ENCODE measurements at regions not wholly inside any gene's neighbourhood (a gene's known extent, or its start where the extent isn't known, plus 50 kb on each side); places are given as distances from the start of the nearest gene placed in this dataset.

DNA sequence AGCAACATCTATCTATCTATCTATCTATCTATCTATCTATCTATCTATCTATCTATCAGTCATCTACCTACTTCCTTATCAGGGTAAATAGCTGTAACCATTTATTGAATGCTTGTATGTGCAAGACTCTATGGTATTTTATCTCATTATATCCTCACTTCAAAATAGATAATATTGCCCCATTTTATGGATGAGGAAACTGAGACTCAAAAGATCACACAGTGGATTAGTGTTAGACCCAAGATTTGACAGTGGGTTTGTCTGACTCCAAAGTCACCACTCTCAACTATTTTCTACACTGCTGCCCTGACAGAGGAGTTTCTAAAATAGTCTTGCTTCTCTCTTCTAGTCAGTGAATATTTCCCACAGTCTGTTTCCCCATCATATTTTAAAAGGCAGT, 94.3 kb upstream of the NR3C1 start:
- DNase-seq (ENCODE audit: low read depth): no peak

DNA sequence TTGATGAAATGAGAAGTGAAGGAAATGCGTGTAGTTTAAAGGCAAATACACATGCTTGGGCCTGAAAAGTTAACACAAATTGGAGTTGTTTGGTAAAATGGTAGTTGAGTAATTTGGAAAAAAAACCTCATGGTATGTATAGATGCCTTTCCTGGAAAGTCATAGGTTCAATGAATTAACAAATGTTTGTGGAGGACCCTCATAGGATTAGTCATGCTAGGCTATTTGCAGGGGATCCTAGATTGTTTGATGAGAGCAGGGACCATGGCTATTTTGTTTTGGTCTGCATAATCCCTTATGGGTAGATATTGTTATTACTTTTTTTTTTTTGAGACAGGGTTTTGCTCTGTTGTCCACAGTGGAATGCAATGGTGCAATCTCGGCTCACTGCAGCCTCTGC, 93.5 kb upstream of the NR3C1 start:
- no peak for DNase-seq (ENCODE audit: low read depth)

DNA sequence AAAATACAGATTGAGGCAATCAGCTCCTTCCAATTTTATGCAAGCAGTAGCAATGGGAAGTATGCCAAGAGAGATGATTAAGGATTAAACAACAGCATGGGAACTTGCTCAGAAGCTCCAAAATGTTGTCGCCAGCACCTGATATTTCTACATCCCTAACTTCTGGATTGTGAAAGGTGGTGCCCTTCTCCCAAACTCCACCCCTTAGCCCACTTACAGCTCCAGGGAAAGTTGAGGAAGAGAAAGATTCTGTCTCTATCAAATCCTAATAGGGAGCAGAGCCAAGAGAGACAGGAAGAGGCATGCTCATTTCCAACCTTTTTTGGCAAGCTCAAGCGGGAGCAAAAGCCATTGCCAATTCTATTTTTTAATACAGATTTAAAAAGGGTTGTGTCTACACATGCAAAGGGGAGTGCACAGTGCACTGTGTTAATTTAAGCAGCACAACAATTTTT, 92.4 kb upstream of the NR3C1 start:
- peak; percentile 76 for DNase-seq (ENCODE audit: low read depth)

DNA sequence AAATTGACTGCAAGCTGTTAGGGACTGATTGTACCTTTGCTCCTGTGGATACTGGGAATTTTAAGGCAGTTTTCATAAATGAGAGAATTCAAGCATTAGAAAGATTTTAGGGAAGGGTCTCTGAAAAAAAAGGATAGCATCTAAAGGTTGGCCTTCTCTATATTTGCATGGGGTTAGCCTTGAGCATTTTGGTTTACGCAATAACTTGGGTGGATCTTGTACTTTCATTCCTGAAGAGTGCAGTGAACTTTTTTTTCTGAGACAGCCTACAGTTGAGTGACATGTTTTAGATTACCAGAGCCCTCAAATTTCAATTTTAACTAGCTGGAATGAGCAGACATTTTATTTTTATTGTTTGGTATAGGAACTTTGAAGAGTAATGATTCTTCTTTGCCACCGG, 91.6 kb upstream of the NR3C1 start:
- peak; percentile 62 for DNase-seq (ENCODE audit: low read depth)

DNA sequence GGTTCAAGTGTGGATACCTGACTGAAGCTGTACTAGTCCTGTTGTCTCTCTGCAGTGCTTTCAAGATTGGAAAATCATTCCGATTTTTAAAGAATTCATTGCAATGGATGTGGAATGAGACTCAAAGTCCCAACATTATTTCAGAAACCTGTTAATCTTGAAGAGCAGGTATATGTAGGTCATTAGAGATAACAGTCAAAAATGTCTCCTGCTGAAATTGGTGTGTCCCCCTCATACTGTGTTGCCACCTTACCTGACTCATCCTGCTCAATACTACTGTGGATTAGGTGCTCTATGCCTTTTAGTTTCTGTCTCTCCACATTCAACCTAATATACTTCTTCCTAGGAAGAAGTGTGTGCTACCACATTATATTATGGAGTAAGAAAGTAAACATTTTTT, 91.1 kb upstream of the NR3C1 start:
- DNase-seq (ENCODE audit: low read depth): no peak

DNA sequence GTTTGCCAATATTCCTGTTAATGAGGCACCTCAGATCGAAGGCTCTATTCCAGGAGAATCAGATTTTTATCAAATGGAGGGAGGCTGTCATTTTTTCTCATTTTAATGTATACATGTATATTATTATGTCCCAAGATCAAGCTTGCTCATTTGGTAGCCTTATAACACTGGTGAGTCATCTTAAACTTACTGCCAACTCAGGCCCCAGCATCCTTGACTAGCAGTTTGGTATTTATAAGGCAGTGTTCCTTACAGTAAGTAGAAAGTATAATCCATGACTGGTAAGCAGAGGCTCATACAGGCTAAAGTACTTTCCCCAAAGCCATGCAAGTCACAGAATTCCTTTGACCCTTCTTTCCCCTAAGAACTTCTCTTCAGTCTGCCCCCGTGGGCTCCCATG, 90.7 kb upstream of the NR3C1 start:
- peak; percentile 89 for DNase-seq (ENCODE audit: low read depth)

DNA sequence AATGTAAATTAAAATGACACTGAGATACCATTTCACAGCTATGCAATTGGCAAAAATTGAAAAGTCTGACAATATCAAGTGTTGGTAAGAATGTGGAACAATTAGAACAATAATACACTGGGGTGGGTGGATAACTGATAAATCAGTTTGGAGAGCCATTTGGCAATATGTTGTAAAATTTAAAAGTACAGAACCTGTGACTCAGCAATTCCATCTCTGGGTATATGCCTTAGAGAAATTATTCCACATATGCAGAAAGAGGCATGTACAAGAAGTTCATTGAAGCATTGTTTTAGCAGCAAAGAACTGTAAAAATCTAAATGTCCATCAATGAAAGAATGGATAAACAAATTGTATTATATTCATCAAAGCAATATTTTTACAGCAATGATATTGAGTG, 89.3 kb upstream of the NR3C1 start:
- DNase-seq (ENCODE audit: low read depth): no peak

DNA sequence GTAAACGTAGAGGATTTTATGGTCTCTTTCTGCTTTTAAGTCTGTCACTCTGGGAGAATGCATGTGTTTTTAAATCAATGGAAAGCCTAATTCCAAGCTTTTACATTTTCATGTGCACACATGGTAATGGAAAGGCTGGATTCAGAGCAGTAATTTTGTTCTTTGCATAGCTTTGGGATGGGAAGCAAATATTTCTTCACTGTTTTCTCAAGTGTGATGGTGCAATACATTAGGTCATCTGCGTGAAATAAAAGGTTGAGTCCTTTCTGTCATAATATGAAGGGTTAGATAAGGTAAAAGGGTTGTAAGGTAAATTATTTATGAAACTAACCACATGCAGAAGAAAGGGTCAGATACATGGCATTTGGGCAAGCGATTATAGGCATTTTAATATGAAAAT, 88.2 kb upstream of the NR3C1 start:
- no peak for DNase-seq (ENCODE audit: low read depth)

DNA sequence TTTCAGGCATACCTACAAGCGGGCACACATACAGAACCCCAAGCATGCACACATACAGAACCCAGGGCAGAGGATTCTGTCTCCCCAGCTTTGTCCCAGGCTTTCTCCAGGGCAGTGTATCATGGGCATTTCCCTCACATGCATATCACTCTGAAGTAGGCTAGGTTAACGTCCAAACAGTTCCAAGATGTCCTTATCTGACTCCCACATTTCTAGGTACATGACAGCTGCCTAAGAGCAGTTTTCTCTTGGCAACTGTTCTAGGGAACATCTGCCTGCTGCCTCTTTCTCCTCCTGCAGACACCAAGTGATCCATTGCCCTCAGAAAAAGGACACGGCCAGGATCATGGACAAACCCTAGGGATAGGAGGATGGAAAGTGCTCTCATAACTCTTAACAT, 84.9 kb upstream of the NR3C1 start:
- no peak for DNase-seq (ENCODE audit: low read depth)

DNA sequence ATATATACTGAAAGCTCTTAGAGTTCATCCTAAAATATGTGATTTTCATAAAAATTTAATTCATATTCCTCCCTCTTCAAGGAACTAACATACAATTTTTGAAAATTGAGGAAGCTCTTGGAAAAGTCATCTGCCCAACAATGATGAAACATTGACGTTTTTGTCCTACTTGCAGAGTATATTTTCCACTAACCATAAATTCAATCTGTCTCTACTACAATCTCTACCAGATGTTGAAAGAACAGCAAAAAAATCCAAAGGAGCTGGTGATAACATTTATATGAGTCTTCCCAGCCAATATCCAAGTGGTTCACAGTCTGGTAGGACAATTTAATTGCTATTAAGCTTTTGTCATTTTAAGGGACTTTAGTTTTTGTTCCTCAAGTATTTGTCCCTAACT, 81.1 kb upstream of the NR3C1 start:
- DNase-seq (ENCODE audit: low read depth): no peak

DNA sequence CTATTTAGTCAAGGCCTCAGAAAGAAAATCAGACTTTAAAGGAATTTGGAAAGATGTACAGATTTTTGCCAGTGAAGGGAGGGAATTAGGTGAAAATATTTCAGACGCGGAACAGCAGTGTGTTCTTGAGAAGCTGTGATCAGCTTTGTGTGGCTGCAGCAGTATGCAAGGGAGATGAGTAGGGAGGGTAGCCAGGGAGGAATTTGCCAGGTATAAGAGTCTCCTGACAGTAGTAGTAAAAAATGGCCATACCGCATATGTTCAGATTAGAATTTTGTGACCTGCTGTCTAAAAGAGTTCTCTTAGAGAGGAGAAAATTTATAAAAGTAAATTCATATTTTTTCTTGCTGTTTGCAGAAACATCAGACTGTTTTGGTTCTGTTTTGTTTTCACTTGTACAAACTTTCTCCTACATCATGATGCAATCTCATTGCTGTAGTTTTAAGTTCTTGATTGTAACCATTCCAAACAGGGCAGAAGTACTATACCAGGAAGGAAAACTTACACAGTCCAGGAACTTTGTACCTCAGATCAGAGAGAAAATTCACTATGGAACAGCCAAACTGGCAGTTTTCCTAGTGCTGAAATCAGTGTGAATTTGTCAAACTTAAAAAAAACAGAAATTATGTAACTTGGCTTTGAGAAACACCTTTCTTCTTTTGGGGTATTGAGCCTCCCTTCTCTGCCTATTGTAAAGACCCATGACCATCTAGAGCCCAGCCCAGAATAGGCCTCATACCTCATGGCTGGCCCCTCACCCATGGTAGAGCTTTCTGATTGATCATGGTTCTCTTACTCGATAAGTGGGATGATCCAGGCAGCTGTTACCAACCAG, 78.4 kb upstream of the NR3C1 start:
- DNase-seq (ENCODE audit: low read depth): no peak

DNA sequence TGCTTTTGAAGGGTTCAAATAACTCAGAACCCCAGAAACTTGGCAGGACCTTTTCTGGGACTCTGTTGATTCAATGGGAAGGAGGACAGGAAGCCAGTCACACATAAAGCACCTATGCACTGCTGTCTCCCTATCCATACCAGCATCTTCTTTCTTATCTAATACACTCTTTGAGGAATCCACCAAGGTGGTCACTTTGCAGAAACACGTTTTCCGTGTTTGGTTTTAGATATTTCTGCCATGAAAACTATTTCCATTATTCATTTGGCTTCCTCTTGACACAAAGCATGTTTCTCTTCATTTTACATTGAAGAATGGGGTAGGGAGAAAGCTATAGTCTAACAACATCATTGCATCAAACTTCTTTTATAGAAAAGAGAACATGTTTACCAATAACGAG, 76.5 kb upstream of the NR3C1 start:
- no peak for DNase-seq (ENCODE audit: low read depth)

DNA sequence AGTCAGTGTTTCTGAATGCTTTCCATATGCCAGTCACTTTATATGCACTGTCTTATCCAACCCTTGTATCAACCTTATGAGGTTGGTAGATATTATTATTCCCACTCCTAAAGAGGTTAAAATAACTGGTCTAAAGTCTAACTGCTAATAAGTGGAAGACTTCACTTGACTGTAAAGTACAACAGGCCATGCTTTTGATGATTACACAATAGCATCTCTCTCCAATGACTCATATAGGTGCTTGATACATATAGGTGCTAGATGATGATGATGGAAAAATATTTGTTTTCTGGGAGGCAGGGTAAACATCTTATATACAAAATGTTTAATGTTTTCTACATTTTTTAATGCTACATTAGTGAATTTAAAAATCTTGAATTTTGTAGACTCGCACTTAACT, 75.9 kb upstream of the NR3C1 start:
- DNase-seq (ENCODE audit: low read depth): no peak

DNA sequence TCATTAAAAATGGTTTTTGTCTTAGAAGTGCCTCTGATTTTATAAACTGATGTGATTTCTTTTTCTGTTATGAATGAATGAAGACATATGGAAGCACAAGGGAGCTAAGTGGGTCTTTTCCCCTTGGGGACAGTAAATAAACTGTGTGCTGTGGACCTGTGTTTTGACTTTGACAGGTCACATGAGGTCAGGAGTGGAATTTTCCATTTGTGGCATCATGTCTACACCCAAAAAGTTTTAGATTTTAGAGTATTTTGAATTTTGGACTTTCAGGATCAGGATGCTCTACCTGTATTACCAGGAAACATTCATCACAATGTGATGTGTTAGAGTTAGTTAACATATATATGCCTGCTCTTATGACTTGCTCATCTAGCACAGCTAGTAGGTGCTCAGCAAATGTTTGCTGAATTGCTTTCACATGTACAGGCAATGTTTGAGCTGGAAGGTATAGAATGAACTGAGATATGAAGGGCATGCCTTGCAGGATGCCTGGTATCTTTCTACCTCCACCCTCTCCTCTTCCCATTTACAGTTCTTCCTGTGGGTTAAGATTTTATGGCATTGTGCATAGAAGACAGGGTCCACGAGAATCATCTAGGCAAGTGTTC, 73.2 kb upstream of the NR3C1 start:
- DNase-seq (ENCODE audit: low read depth): no peak

DNA sequence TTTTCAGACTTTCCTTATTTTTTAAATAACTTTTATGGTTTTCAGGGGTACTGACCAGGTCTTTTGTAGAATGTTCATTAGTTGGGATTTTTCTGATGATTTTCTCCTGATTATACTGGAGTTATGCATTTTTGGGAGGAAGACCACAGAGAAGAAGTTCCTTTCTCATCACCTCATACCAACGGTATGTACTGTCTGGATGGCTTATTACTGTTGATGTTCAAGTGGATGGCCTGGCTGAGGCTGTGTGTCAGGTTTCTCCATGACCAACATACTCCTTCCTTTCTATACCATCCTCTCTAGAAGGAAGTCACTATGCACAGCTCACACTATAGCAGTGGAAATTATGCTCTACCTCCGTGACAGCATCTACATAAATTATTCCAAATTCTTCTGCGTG, 71.1 kb upstream of the NR3C1 start:
- DNase-seq (ENCODE audit: low read depth): peak; percentile 69

DNA sequence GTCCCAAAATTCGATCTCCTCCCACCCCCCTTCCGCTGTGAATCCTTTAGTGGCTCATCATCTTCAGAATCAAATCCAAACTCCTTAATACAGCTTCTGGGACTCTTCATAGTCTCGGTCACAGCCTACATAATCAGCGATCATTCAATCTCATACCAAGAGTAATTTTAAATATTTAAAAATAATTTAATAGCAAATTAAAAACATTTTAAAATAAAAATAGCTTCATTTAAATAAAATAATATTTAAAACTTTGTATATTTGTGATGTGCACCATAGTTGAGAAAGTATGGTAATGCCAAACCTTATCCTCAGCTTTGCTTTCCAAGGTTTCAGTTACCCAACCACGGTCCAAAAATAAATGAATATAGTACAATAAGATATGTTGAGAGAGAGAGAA, 70.0 kb upstream of the NR3C1 start:
- DNase-seq (ENCODE audit: low read depth): no peak

DNA sequence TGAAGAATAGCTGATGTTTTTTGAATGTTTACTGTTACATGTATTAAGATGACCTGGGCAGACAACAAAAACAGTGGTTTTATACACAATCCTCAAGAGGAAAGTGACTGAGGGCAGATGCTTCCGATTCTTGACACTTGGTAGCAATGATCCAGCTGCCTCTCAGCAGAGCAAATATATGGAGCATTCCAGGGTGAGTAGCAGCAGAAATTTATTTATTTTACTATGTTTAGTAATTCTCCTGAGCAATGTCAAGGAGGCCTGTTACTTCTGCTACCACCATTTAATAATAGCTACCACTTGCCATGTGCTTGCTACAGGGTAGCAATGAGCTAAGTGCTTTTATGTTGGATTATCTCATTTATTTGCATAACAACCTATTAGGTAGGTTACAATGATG, 69.1 kb upstream of the NR3C1 start:
- peak; percentile 68 for DNase-seq (ENCODE audit: low read depth)

DNA sequence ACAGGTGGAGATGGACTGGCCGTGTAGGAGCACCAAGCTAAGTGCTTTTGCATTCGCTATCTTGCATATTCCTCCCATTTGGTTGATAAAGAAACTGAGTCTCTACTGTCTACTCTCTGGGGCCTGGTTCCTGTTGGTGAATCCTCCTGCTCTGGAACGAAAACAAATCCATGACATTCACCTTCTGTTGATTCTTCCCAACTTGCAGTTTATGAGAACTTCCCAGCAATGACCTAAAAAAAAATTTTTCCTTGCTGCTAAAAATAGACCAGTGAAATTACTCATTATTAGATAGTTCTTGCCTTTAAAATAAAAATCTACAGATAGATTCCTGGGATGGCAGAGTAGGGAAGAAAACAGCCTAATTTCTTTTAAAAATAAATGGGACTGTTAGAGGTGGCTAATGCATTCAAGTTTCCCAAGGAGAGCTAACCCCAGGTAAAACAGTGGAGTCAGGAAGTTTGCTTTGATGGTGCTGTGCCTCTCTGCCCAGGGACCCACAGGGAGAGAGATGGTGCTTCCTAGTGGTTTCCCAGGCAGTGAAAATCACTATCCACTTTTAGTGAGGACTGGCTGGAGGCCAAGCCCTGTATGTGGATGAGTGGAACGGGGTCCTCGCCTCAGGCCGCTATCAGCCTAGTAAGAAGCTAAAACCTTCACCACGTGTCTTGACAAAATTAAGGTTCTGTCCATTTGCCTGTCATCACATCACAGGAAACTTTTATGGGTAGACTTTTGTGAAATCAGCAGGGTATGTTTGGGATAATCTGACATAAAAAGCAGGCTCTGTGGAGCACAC, 68.4 kb upstream of the NR3C1 start:
- peak; percentile 65 for DNase-seq (ENCODE audit: low read depth)

DNA sequence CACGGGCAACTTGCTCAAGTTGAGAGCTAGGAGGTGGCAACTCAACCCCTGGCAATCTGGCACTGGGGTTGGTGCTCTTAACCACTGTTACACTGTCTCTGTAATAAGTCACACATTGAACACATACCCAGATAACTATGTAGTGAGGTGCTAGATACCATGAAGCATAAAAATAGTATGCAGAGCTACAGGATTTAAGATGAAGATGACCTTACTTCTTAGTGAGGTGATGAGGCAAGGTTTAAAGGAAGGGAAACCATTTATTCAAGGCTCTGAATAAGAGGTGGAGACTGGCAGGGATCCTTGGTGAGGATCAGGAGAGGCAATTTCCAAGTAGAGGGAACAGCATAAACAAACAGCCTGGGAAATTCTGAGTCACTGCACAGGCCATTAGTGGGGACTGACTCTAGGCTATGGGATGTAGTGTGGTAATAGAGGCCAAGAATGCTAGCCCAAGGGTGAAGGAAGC, 67.6 kb upstream of the NR3C1 start:
- DNase-seq (ENCODE audit: low read depth): peak; percentile 95

DNA sequence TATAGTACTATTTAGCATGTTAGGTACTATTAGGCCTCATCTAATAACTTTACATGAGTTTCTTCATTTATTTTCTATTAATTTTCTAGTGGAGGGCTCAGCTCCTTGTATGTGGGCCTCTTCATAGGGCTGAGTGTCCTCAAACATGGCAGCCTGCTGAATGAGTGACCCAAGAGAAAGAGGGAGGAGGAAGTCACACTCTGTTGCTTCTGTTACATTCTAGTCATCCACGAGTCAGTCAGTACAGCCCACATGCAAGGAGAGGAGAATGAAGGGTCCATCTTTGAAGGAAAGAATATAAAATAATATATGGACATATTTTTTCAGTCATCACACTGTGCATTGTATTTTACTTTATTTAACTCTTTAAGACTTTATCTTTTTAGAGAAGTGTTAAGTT, 66.6 kb upstream of the NR3C1 start:
- DNase-seq (ENCODE audit: low read depth): no peak

DNA sequence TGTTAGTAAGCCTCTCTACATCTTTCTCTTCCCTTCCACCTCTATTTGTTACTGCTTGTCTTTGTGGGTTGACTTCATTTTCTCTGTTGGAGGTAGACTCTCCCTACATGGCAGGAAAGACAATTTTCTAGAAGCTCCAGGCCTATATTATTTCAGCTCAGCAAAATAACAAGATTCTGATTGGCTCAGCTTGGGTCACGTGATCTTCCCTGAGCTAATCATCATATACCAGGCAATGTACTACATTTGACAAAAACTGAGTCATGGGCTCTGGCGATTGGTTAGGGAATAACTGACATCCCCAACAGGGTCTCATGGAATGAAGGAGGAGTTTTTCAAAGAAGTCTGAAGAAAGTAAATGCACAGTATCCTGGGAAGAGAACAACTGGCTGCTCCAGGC, 65.6 kb upstream of the NR3C1 start:
- DNase-seq (ENCODE audit: low read depth): no peak

DNA sequence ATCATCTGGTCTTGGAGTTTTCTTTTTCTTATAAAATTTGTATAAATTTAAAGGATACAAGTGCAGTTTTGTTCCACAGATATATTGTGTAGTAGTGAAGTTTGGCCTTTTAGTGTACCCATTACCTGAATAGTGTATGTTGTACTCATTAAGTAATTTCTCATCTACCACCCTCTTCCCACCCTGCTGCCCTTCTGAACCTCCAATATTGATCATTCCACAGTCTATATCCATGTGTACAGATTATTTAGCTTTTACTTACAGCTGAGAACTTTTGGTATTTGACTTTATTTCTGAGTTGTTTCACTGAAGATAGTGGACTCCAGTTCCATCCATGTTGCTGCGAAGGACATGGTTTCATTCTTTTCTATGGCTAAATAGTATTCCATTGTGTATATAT, 63.1 kb upstream of the NR3C1 start:
- no peak for DNase-seq (ENCODE audit: low read depth)
